ENCODE measurements at regions not wholly inside any gene's neighbourhood (a gene's known extent, or its start where the extent isn't known, plus 50 kb on each side); places are given as distances from the start of the nearest gene placed in this dataset.
A peak's percentile ranks its signal among the peaks of the same experiment; 100 is the strongest.

- no peaks in the 10 kb centered on the region for H3K27me3 ChIP-seq (ENCODE audit: control insufficient read depth, insufficient read depth, low read length)
- H3K4me1 ChIP-seq = no peaks in the 10 kb centered on the region
- no peaks in the 10 kb centered on the region for H3K9me3 ChIP-seq (ENCODE audit: control insufficient read depth, low read length)
- no peak overlapping the region for H3K27ac ChIP-seq
- TF ChIP-seq, protein P1, sequence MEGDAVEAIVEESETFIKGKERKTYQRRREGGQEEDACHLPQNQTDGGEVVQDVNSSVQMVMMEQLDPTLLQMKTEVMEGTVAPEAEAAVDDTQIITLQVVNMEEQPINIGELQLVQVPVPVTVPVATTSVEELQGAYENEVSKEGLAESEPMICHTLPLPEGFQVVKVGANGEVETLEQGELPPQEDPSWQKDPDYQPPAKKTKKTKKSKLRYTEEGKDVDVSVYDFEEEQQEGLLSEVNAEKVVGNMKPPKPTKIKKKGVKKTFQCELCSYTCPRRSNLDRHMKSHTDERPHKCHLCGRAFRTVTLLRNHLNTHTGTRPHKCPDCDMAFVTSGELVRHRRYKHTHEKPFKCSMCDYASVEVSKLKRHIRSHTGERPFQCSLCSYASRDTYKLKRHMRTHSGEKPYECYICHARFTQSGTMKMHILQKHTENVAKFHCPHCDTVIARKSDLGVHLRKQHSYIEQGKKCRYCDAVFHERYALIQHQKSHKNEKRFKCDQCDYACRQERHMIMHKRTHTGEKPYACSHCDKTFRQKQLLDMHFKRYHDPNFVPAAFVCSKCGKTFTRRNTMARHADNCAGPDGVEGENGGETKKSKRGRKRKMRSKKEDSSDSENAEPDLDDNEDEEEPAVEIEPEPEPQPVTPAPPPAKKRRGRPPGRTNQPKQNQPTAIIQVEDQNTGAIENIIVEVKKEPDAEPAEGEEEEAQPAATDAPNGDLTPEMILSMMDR (IDR thresholded peaks at IDR 0.05) = no peak
- H3K79me2 ChIP-seq = no peaks in the 10 kb centered on the region
- H3K4me3 ChIP-seq (ENCODE audit: low read depth, low read length) = no peak overlapping the region
- peak overlapping the region; percentile 25 for H2AFZ ChIP-seq
- H3K36me3 ChIP-seq (ENCODE audit: control insufficient read depth, insufficient read depth, low read length) = no peaks in the 10 kb centered on the region
- H3K9ac ChIP-seq = no peak overlapping the region
- no peak overlapping the region for H3K4me2 ChIP-seq (ENCODE audit: low read length)
These were observed 413.5 kb upstream of the SEL1L start for GRCh38 chr14:81946834-81947798.

GRCh38 chr14:81952917-81953316 is 419.3 kb upstream of the SEL1L start:
- Histone ChIP-seq H3K9me3 (ENCODE audit: control insufficient read depth, low read length) (no peaks in the 10 kb centered on the region), H3K4me1 (no peaks in the 10 kb centered on the region), H3K79me2 (no peaks in the 10 kb centered on the region), H3K9ac (no peak overlapping the region), H3K27ac (no peak overlapping the region), H3K4me3 (ENCODE audit: low read depth, low read length) (no peak overlapping the region), H3K36me3 (ENCODE audit: control insufficient read depth, insufficient read depth, low read length) (no peaks in the 10 kb centered on the region), H3K27me3 (ENCODE audit: control insufficient read depth, insufficient read depth, low read length) (no peaks in the 10 kb centered on the region), H3K4me2 (ENCODE audit: low read length) (no peak overlapping the region), H2AFZ (no peak overlapping the region)
- TF ChIP-seq, protein P1 (IDR thresholded peaks at IDR 0.05) = no peak

- Histone ChIP-seq H2AFZ (no peak overlapping the region), H3K27me3 (ENCODE audit: control insufficient read depth, insufficient read depth, low read length) (no peaks in the 10 kb centered on the region), H3K4me1 (no peaks in the 10 kb centered on the region), H3K9me3 (ENCODE audit: control insufficient read depth, low read length) (no peaks in the 10 kb centered on the region), H3K4me3 (ENCODE audit: low read depth, low read length) (no peak overlapping the region), H3K4me2 (ENCODE audit: low read length) (no peak overlapping the region), H3K27ac (no peak overlapping the region), H3K36me3 (ENCODE audit: control insufficient read depth, insufficient read depth, low read length) (no peaks in the 10 kb centered on the region), H3K79me2 (no peaks in the 10 kb centered on the region), H3K9ac (no peak overlapping the region)
- TF ChIP-seq, protein P1 (IDR thresholded peaks at IDR 0.05) = no peak
These were observed 419.8 kb upstream of the SEL1L start for GRCh38 chr14:81953419-81953818.

DNA sequence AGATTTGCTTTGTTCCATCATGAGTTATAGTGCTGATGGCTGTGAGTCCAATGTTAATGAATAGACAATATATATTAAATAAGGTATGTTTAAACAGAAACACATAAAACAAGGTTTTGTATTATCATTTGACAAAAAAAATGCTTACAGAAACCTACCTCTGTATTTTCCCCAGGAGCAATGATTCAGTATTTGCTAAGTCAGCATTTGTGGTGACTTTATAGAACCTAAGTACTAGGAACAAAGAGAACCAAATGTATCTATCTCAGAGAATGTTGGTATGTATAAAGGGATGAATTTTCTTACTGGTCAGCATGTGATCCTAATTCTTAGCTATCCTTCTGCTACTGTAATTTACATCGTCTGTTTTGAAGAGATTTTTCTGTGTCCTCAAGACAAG is 421.5 kb upstream of the SEL1L start:
- TF ChIP-seq, protein P1 (IDR thresholded peaks at IDR 0.05) = no peak
- no peak overlapping the region for H3K4me2 ChIP-seq (ENCODE audit: low read length)
- H3K4me1 ChIP-seq = no peaks in the 10 kb centered on the region
- H3K9me3 ChIP-seq (ENCODE audit: control insufficient read depth, low read length) = no peaks in the 10 kb centered on the region
- no peaks in the 10 kb centered on the region for H3K79me2 ChIP-seq
- no peak overlapping the region for H3K27ac ChIP-seq
- H3K27me3 ChIP-seq (ENCODE audit: control insufficient read depth, insufficient read depth, low read length) = no peaks in the 10 kb centered on the region
- no peak overlapping the region for H3K4me3 ChIP-seq (ENCODE audit: low read depth, low read length)
- H2AFZ ChIP-seq = no peak overlapping the region
- no peaks in the 10 kb centered on the region for H3K36me3 ChIP-seq (ENCODE audit: control insufficient read depth, insufficient read depth, low read length)
- no peak overlapping the region for H3K9ac ChIP-seq
